ENCODE measurements at regions not wholly inside any gene's neighbourhood (a gene's known extent, or its start where the extent isn't known, plus 50 kb on each side); places are given as distances from the start of the nearest gene placed in this dataset.
"Not testable (repeated sequence)": the region's sequence is repeated elsewhere in the genome, so short reads cannot be mapped to it uniquely, and the experiment has no call there.

GRCh38 chr16:35575432-35575821, 2116.0 kb downstream of the TP53TG3F start:
- DNase-seq (ENCODE audit: low spot score), result no peak
- intact Hi-C loops (cut with DNase I), result no loop called here
- ATAC-seq, result no peak

- ATAC-seq (no peak), DNase-seq (ENCODE audit: low spot score) (no peak)
- intact Hi-C loops (cut with DNase I), result no loop called here
Observed at GRCh38 chr16:35585411-35585810, 2126.0 kb downstream of the TP53TG3F start.

- DNase-seq (ENCODE audit: low spot score); intact Hi-C loops (cut with DNase I); ATAC-seq: not testable (repeated sequence)
Observed at GRCh38 chr16:35590913-35591312, 2131.5 kb downstream of the TP53TG3F start.

GRCh38 chr16:35596467-35596866, 2137.1 kb downstream of the TP53TG3F start:
- DNase-seq (ENCODE audit: low spot score), result no peak
- intact Hi-C loops (cut with DNase I), result no loop called here

GRCh38 chr16:35598696-35599332, 2139.4 kb downstream of the TP53TG3F start:
- intact Hi-C loops (cut with DNase I), result no loop called here

More at GRCh38 chr16:35596467-35596866, 2137.1 kb downstream of the TP53TG3F start:
- ATAC-seq, result no peak

GRCh38 chr16:35599429-35600160, 2140.2 kb downstream of the TP53TG3F start:
- DNase-seq (ENCODE audit: low spot score), result no peak
- intact Hi-C loops (cut with DNase I), result no loop called here
- ATAC-seq, result no peak

More at GRCh38 chr16:35598696-35599332, 2139.4 kb downstream of the TP53TG3F start:
- ATAC-seq (no peak), DNase-seq (ENCODE audit: low spot score) (no peak)

- DNase-seq (ENCODE audit: low spot score); intact Hi-C loops (cut with DNase I); ATAC-seq: not testable (repeated sequence)
Observed at GRCh38 chr16:35600161-35600555, 2140.7 kb downstream of the TP53TG3F start.

GRCh38 chr16:35602116-35602515, 2142.7 kb downstream of the TP53TG3F start:
- DNase-seq (ENCODE audit: low spot score) (no peak), ATAC-seq (no peak)
- intact Hi-C loops (cut with DNase I), result no loop called here

- ATAC-seq; intact Hi-C loops (cut with DNase I); DNase-seq (ENCODE audit: low spot score): not testable (repeated sequence)
Observed at GRCh38 chr16:35603371-35603770, 2144.0 kb downstream of the TP53TG3F start.

- intact Hi-C loops (cut with DNase I), result no loop called here
- DNase-seq (ENCODE audit: low spot score) (no peak), ATAC-seq (no peak)
Observed at GRCh38 chr16:35605921-35606320, 2146.5 kb downstream of the TP53TG3F start.

- DNase-seq (ENCODE audit: low spot score); ATAC-seq; intact Hi-C loops (cut with DNase I): not testable (repeated sequence)
Observed at GRCh38 chr16:35614883-35615282, 2155.5 kb downstream of the TP53TG3F start.

GRCh38 chr16:35619176-35619575, 2159.8 kb downstream of the TP53TG3F start:
- ATAC-seq; DNase-seq (ENCODE audit: low spot score); intact Hi-C loops (cut with DNase I): not testable (repeated sequence)

GRCh38 chr16:35626041-35626440, 2166.6 kb downstream of the TP53TG3F start:
- ATAC-seq (no peak), DNase-seq (ENCODE audit: low spot score) (no peak)
- intact Hi-C loops (cut with DNase I), result no loop called here

GRCh38 chr16:35628976-35629375, 2169.6 kb downstream of the TP53TG3F start:
- intact Hi-C loops (cut with DNase I), result no loop called here
- DNase-seq (ENCODE audit: low spot score), result no peak
- ATAC-seq, result no peak

- intact Hi-C loops (cut with DNase I), result no loop called here
- ATAC-seq (peak; percentile 24), DNase-seq (ENCODE audit: low spot score) (no peak)
Observed at GRCh38 chr16:35631261-35631945, 2172.0 kb downstream of the TP53TG3F start.

GRCh38 chr16:35636480-35637230, 2177.2 kb downstream of the TP53TG3F start:
- DNase-seq (ENCODE audit: low spot score) (no peak), ATAC-seq (no peak)
- intact Hi-C loops (cut with DNase I), result no loop called here

- intact Hi-C loops (cut with DNase I), result no loop called here
- DNase-seq (ENCODE audit: low spot score) (no peak), ATAC-seq (no peak)
Observed at GRCh38 chr16:35637683-35638082, 2178.3 kb downstream of the TP53TG3F start.

- intact Hi-C loops (cut with DNase I), result no loop called here
- ATAC-seq (no peak), DNase-seq (ENCODE audit: low spot score) (no peak)
Observed at GRCh38 chr16:35639233-35640205, 2180.1 kb downstream of the TP53TG3F start.
